ENCODE measurements at regions not wholly inside any gene's neighbourhood (a gene's known extent, or its start where the extent isn't known, plus 50 kb on each side); places are given as distances from the start of the nearest gene placed in this dataset.

DNA sequence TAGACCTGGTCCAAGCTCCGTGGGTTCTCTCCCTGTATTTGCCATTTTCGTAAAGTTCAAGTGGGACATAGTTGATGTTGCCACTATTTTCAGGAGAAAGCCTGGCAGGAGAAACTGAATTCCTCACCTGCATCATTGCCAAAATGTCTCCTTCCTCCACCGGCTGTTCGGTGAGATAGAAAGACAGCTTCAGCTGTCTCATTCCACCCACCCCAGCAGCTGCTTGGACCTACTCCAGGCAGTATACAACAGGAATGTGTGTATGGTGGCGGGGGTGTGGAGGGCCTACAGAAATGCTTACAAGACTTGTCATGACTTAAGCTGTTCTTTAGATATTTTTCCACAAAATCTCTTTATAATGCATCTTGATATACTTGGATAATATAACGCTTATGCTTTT lies 132.7 kb upstream of the RAP2B start:
- no peak for TF ChIP-seq POLR2A (IDR thresholded peaks at IDR 0.05)
- TF ChIP-seq, protein P1, sequence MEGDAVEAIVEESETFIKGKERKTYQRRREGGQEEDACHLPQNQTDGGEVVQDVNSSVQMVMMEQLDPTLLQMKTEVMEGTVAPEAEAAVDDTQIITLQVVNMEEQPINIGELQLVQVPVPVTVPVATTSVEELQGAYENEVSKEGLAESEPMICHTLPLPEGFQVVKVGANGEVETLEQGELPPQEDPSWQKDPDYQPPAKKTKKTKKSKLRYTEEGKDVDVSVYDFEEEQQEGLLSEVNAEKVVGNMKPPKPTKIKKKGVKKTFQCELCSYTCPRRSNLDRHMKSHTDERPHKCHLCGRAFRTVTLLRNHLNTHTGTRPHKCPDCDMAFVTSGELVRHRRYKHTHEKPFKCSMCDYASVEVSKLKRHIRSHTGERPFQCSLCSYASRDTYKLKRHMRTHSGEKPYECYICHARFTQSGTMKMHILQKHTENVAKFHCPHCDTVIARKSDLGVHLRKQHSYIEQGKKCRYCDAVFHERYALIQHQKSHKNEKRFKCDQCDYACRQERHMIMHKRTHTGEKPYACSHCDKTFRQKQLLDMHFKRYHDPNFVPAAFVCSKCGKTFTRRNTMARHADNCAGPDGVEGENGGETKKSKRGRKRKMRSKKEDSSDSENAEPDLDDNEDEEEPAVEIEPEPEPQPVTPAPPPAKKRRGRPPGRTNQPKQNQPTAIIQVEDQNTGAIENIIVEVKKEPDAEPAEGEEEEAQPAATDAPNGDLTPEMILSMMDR (IDR thresholded peaks at IDR 0.05), result no peak
